IMR-90 (cell line): ENCODE measurements at regions not wholly inside any gene's neighbourhood (a gene's known extent, or its start where the extent isn't known, plus 50 kb on each side); places are given as distances from the start of the nearest gene placed in this dataset.

ENCODE experiments used
- CEBPB ChIP-seq: IDR thresholded peaks from 2 replicates; pipeline ENCODE4 v1.6.1; 2012; ENCODE audit warnings: low read depth, low read length, improper control_type of control experiment
- CTCF ChIP-seq: conservative IDR thresholded peaks from 2 replicates; pipeline ENCODE4 v1.5.1; 2012; ENCODE audit warnings: mild to moderate bottlenecking, low read depth, low read length, improper control_type of control experiment
- FOS ChIP-seq: fragments of 150-350 bp; IDR thresholded peaks from 2 replicates; pipeline ENCODE4 v1.6.1; 2016; ENCODE audit warnings: low read depth, low read length
- MAZ ChIP-seq: IDR thresholded peaks from 2 replicates; pipeline ENCODE4 v1.6.1; 2012; ENCODE audit warnings: low read depth, mild to moderate bottlenecking, low read length, improper control_type of control experiment, moderate library complexity, borderline replicate concordance
- MXI1 ChIP-seq: IDR thresholded peaks from 2 replicates; pipeline ENCODE4 v1.6.1; 2012; ENCODE audit warnings: low read depth, mild to moderate bottlenecking, low read length, moderate library complexity, borderline replicate concordance
- NFE2L2 ChIP-seq: fragments of 150-350 bp; IDR thresholded peaks from 2 replicates; pipeline ENCODE4 v1.6.1; 2016; ENCODE audit warnings: low read depth, mild to moderate bottlenecking, low read length
- POLR2A ChIP-seq: IDR thresholded peaks from 2 replicates; pipeline ENCODE4 v1.6.1; 2012; ENCODE audit warnings: mild to moderate bottlenecking, low read depth, low read length
- RAD21 ChIP-seq: IDR thresholded peaks from 2 replicates; pipeline ENCODE4 v1.6.1; 2012; ENCODE audit warnings: low read length, improper control_type of control experiment
- RCOR1 ChIP-seq: IDR thresholded peaks from 2 replicates; pipeline ENCODE4 v1.6.1; 2012; ENCODE audit warnings: mild to moderate bottlenecking, low read length, improper control_type of control experiment; ENCODE audit not compliant: insufficient replicate concordance
- RFX5 ChIP-seq: IDR thresholded peaks from 2 replicates; pipeline ENCODE4 v1.8.0; 2012; ENCODE audit warnings: low read depth, mild to moderate bottlenecking, low read length, moderate library complexity
- SMC3 ChIP-seq: fragments of 150-350 bp; IDR thresholded peaks from 2 replicates; pipeline ENCODE4 v1.6.1; 2016; ENCODE audit warnings: low read depth, mild to moderate bottlenecking, antibody characterized with exemption, low read length, moderate library complexity

GRCh38 chr1:187270256-187270655 lies 441.5 kb downstream of the PLA2G4A start:
- TF ChIP-seq CTCF = no peak
- no peak for TF ChIP-seq SMC3
- no peak for TF ChIP-seq POLR2A
- no peak for TF ChIP-seq RCOR1
- TF ChIP-seq MAZ = no peak
- no peak for TF ChIP-seq MXI1
- TF ChIP-seq FOS = no peak
- TF ChIP-seq RAD21 = no peak
- no peak for TF ChIP-seq RFX5
- TF ChIP-seq CEBPB = no peak
- no peak for TF ChIP-seq NFE2L2
